CD4-positive, alpha-beta T cell (primary cell): ENCODE measurements at regions not wholly inside any gene's neighbourhood (a gene's known extent, or its start where the extent isn't known, plus 50 kb on each side); places are given as distances from the start of the nearest gene placed in this dataset.

Experiments used
- ATAC-seq: fragments of 200-7000 bp; cut with Tn5 transposase; one replicate; pipeline ENCODE4 v1.10.0; 2022; ENCODE audit warnings: mild to moderate bottlenecking; ENCODE audit not compliant: poor library complexity
- CTCF ChIA-PET: fragments of 350-600 bp; sonication (Branson Sonifier 250); formaldehyde crosslinking; loops from one replicate; lab custom pipeline; 2021; ENCODE audit warnings: antibody characterized with exemption, inconsistent platforms; lab: Charles Lee
- POLR2A ChIA-PET: fragments of 350-600 bp; sonication (Branson Sonifier 250); formaldehyde crosslinking; loops from one replicate; lab custom pipeline; 2021; ENCODE audit warnings: antibody characterized with exemption, inconsistent platforms; lab: Charles Lee
- DNase-seq, 14 experiments: peaks; one replicate each; pipeline ENCODE4 v3.0.0-alpha.2; 2013 to 2020; ENCODE audit warnings: mixed read lengths in 2 of 14
- H3K27ac ChIP-seq, 2 donors: one replicate each; pipeline versions ENCODE4 v1.5.1 to v1.7.0; 2013; ENCODE audit warnings: low read length in 2 of 2, low read depth in 1 of 2, mild to moderate bottlenecking in 1 of 2
- H3K27me3 ChIP-seq, 2 experiments: 1 replicate in 1 of 2; 2 replicates in 1 of 2; pipeline versions ENCODE4 v1.6.1 to v1.7.0; 2013; ENCODE audit warnings: low read length in 2 of 2, control low read depth in 1 of 2, mild to moderate bottlenecking in 1 of 2, moderate library complexity in 1 of 2; ENCODE audit not compliant: insufficient read depth in 2 of 2, control insufficient read depth in 1 of 2
- H3K36me3 ChIP-seq: one replicate; pipeline ENCODE4 v1.6.1; 2013; ENCODE audit warnings: low read length, control low read depth; ENCODE audit not compliant: insufficient read depth
- H3K4me1 ChIP-seq: one replicate; pipeline ENCODE4 v1.6.1; 2013; ENCODE audit warnings: low read length, control low read depth; ENCODE audit not compliant: insufficient read depth
- H3K4me3 ChIP-seq: one replicate; pipeline ENCODE4 v1.5.1; 2013; ENCODE audit warnings: mild to moderate bottlenecking, low read length, moderate library complexity
- H3K9me3 ChIP-seq, 2 experiments: 1 replicate in 1 of 2; 2 replicates in 1 of 2; pipeline versions ENCODE4 v1.6.1 to v1.7.0; 2013; ENCODE audit warnings: low read length in 2 of 2, mild to moderate bottlenecking in 2 of 2, control low read depth in 1 of 2, moderate library complexity in 1 of 2; ENCODE audit not compliant: control insufficient read depth in 1 of 2, insufficient read depth in 1 of 2
- H3K27ac Mint-ChIP-seq: one replicate; pipeline ENCODE4 v1.8.0; 2020; ENCODE audit warnings: mixed read lengths
- H3K27me3 Mint-ChIP-seq: one replicate; pipeline ENCODE4 v1.8.0; 2021; ENCODE audit warnings: mixed read lengths
- H3K36me3 Mint-ChIP-seq: one replicate; pipeline ENCODE4 v1.8.0; 2021; ENCODE audit warnings: low read depth, mixed read lengths
- H3K4me1 Mint-ChIP-seq: one replicate; pipeline ENCODE4 v1.8.0; 2021; ENCODE audit warnings: low read depth, mixed read lengths
- H3K4me3 Mint-ChIP-seq: one replicate; pipeline ENCODE4 v1.8.0; 2020; ENCODE audit warnings: mild to moderate bottlenecking, mixed read lengths
- H3K9me3 Mint-ChIP-seq: one replicate; pipeline ENCODE4 v1.8.0; 2020; ENCODE audit warnings: mixed read lengths
- intact Hi-C, 2 experiments: fragments of 100-400 bp; cut with DNase I in 1 of 2; cut with micrococcal nuclease in 1 of 2; formaldehyde crosslinking; loops; one replicate each; pipeline versions ENCODE4 v1.15.1 to v1.9.0; 2023 to 2025; cut with DNase I, micrococcal nuclease
- TF ChIP-seq, protein P1 (sequence below): fragments of 200-600 bp; IDR thresholded peaks from one replicate; pipeline ENCODE4 v1.8.0; 2022; ENCODE audit warnings: antibody characterized with exemption, mild to moderate bottlenecking

DNA sequence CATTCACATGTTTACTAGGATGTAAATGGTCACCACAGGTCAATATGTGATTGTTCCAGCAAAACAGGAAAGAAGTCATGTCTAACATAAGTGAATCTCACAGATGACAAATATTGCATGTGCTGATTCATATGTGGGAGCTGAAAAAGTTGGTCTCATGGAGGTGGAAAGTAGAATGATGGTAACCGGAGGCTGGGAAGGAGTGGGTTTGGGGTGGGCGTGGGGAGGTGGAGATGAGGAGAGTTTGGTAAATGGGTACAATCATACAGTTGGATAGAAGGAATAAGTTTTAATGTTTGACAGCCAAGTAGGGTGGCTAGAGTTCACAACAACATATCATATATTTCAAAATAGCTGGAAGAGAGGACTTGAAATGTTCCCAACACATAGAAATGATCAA lies 83.8 kb upstream of the RANBP3L start:
- CTCF ChIA-PET = no interaction called here
- intact Hi-C loops = no loop called here
- Histone ChIP-seq H3K27ac (no peak overlapping the region), H3K4me3 (no peak overlapping the region), H3K9me3 (no peaks in the 10 kb centered on the region), H3K27me3 (peaks cover 5 to 14% of the 10 kb centered on the region in 2 experiments), H3K4me1 (no peaks in the 10 kb centered on the region), H3K36me3 (no peaks in the 10 kb centered on the region)
- H3K9me3 Mint-ChIP-seq = no peaks in the 10 kb centered on the region
- ATAC-seq = no peak
- no peaks in the 10 kb centered on the region for H3K4me1 Mint-ChIP-seq
- H3K27me3 Mint-ChIP-seq = peaks cover 19% of the 10 kb centered on the region
- no peak overlapping the region for H3K27ac Mint-ChIP-seq
- DNase-seq = no peak
- POLR2A ChIA-PET = no interaction called here
- TF ChIP-seq, protein P1, sequence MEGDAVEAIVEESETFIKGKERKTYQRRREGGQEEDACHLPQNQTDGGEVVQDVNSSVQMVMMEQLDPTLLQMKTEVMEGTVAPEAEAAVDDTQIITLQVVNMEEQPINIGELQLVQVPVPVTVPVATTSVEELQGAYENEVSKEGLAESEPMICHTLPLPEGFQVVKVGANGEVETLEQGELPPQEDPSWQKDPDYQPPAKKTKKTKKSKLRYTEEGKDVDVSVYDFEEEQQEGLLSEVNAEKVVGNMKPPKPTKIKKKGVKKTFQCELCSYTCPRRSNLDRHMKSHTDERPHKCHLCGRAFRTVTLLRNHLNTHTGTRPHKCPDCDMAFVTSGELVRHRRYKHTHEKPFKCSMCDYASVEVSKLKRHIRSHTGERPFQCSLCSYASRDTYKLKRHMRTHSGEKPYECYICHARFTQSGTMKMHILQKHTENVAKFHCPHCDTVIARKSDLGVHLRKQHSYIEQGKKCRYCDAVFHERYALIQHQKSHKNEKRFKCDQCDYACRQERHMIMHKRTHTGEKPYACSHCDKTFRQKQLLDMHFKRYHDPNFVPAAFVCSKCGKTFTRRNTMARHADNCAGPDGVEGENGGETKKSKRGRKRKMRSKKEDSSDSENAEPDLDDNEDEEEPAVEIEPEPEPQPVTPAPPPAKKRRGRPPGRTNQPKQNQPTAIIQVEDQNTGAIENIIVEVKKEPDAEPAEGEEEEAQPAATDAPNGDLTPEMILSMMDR = no peak
- no peaks in the 10 kb centered on the region for H3K36me3 Mint-ChIP-seq
- no peak overlapping the region for H3K4me3 Mint-ChIP-seq

DNA sequence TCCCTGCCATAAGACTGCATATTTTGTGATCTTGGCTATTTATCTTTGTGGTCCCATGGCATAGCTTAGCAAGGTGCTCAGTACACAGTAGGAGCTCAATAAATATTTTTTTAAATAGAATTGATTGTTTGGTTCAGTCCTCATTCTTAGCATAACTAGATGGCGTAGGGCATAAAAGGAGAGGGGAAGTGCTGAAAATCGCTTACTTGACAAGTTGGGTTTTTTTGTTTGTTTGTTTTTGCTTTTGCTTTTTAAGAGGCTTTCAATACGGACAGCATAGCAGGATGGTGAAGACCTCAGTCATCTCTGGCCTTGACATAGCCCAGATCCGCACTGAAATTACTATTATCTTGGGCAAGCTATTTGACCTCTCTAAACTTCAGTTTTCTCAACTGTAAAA lies 86.6 kb upstream of the RANBP3L start:
- Histone ChIP-seq H3K4me1 (no peaks in the 10 kb centered on the region), H3K4me3 (no peak overlapping the region), H3K27ac (no peak overlapping the region), H3K9me3 (no peaks in the 10 kb centered on the region), H3K27me3 (peaks cover 13 to 14% of the 10 kb centered on the region in 2 experiments), H3K36me3 (no peaks in the 10 kb centered on the region)
- ATAC-seq (no peak), DNase-seq (no peak)
- Mint-ChIP-seq H3K36me3 (no peaks in the 10 kb centered on the region), H3K4me1 (no peaks in the 10 kb centered on the region), H3K9me3 (no peaks in the 10 kb centered on the region), H3K4me3 (no peak overlapping the region), H3K27ac (no peak overlapping the region), H3K27me3 (peaks cover 29% of the 10 kb centered on the region)
- ChIA-PET CTCF (no interaction called here), POLR2A (no interaction called here)
- TF ChIP-seq, protein P1 = no peak
- intact Hi-C loops = no loop called here

DNA sequence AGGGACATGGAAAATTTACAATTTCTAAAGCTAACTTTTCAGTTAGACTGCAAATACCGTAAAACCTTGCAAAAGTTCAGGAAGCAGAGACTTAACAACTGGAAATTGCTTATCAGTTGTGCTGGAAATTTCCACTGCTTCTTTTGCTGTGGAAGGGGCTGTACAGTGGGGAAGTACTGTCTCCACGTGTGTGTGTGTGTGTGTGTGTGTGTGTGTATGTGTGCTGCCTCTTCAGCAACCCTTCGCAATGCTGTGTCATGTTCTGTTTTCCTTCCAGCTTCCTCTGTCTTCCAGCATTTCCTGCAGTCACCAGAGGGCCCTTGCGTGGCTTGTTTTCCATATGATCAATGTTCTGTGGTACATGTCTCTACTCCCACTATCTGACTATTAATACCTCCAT lies 87.5 kb upstream of the RANBP3L start:
- no peaks in the 10 kb centered on the region for H3K4me1 ChIP-seq
- H3K36me3 Mint-ChIP-seq = no peaks in the 10 kb centered on the region
- no peak overlapping the region for H3K4me3 ChIP-seq
- DNase-seq = peak in 2 of 14 experiments; percentile 21 to 27
- peaks cover 31% of the 10 kb centered on the region for H3K27me3 Mint-ChIP-seq
- H3K27me3 ChIP-seq = peaks cover 13 to 14% of the 10 kb centered on the region in 2 experiments
- no peaks in the 10 kb centered on the region for H3K9me3 Mint-ChIP-seq
- H3K9me3 ChIP-seq = no peaks in the 10 kb centered on the region
- H3K4me1 Mint-ChIP-seq = no peaks in the 10 kb centered on the region
- ChIA-PET CTCF (no interaction called here), POLR2A (no interaction called here)
- ATAC-seq = no peak
- no peaks in the 10 kb centered on the region for H3K36me3 ChIP-seq
- no peak overlapping the region for H3K27ac Mint-ChIP-seq
- TF ChIP-seq, protein P1 = no peak
- H3K27ac ChIP-seq = no peak overlapping the region
- intact Hi-C loops = no loop called here
- no peak overlapping the region for H3K4me3 Mint-ChIP-seq
